Stimulated activated CD4-positive, alpha-beta T cell treated with anti-CD3 and anti-CD28 coated beads, Interleukin-4, amount 100 ng/mL, for 24 hours (primary cell): ENCODE measurements at regions not wholly inside any gene's neighbourhood (a gene's known extent, or its start where the extent isn't known, plus 50 kb on each side); places are given as distances from the start of the nearest gene placed in this dataset.
A peak's percentile ranks its signal among the peaks of the same experiment; 100 is the strongest.
"Not testable (repeated sequence)": the region's sequence is repeated elsewhere in the genome, so short reads cannot be mapped to it uniquely, and the experiment has no call there.

Source experiments
- DNase-seq: peaks from one replicate; pipeline ENCODE4 v3.0.0-alpha.2; 2020

GRCh38 chr1:230555814-230556213, 86.5 kb upstream of the COG2 start:
- no peak for DNase-seq

- no peak for DNase-seq
Measured at GRCh38 chr1:230552880-230553279, 89.4 kb upstream of the COG2 start.

GRCh38 chr1:230550945-230551344, 91.3 kb upstream of the COG2 start:
- DNase-seq: not testable (repeated sequence)

DNA sequence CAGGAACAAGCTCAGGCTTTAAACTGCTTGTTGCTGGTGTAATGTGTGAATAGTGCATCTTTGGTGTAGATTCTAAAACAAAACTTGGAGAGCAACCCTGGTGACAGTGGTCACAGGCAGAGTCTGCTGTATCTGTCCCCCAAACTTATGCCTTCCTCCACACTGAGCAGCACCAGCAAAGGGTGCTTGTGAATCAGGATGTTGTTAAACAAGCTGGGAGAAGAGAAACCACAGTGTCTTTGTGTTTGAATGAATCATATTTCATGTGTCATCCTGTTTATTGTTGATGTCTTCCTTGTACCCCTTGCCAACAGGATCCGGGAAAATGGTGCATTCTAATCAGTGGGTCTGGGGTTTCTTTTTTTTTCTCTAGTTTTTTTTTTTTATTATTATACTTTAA, 91.9 kb upstream of the COG2 start:
- no peak for DNase-seq

GRCh38 chr1:230549625-230550024, 92.7 kb upstream of the COG2 start:
- DNase-seq: no peak

DNA sequence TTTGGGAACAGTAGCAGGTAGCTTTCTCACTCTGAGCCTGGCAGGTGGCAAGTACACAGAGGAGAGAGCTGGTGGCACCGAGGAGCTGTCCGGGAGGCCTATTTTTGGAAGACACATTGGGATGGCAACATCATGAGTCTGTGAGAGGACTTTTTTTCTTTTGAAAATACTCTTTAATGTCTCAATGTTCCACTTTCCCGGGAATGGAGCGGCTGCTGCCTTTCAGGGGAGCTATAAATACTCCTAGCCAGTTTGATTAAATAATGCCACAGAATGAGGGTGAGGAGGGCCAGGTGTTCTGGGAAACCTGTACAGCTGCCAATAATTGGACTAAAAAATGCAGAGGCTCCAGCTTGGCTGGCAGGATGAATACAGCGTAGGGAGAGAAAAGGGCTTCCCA, 93.3 kb upstream of the COG2 start:
- DNase-seq: no peak

- no peak for DNase-seq
Measured at GRCh38 chr1:230548357-230548756, 93.9 kb upstream of the COG2 start.

GRCh38 chr1:230545181-230545580, 97.1 kb upstream of the COG2 start:
- DNase-seq: no peak

GRCh38 chr1:230544758-230545157, 97.5 kb upstream of the COG2 start:
- DNase-seq: no peak

DNA sequence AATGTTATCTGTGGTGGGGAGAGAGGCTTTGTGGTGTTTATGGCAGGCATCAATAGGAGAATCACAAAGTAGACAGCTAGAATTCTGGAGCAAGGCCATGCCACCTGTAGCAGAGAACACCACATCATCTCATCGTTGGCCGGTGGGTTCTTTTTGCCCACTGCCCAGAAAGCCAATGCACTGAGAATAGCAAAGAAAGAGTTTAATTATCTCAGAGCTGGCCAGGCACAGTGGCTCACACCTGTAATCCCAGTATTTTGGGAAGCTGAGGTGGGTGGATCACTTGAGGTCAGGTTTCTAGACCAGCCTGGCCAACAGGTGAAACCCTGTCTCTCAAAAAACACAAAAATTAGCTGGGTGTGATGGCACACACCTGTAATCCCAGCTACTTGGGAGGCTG, 99.2 kb upstream of the COG2 start:
- no peak for DNase-seq

DNA sequence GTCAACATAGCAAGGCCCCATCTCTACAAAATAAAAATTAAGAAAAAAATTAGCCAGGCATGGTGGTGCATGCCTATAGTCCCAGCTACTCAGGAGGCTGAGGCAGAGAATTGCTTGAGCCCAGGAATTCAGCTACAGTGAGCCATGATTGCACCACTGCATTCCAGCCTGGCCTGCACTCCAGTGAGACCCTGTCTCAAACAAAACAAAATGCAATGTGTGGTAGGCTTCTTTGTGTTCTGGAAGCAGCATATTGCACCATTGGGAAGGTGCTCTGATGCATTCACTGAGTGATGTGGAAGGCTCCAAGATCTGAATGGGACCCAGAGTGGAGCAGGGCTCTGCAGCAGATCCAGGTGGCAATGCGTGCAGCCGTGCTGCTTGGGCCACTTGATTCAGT, 99.6 kb upstream of the COG2 start:
- DNase-seq: no peak

DNA sequence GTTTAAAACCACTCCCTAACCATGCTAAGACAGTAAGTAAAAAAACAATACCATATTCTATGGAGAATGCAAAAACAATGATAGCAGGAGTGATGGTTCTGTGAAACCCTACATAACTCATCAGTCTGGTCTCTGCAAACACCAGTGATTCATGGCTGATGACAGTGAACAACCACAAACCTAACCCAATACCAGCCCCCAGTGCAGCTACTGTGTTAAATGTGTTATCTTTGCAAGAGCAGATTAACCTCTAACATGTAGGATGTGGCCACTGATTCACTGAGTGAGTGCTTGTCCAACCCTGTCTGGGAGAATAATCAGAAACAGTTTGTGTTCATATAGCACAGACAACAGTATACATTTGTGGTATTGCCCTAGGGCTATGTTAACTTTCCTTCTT, 100.2 kb upstream of the COG2 start:
- DNase-seq: peak; percentile 9

DNA sequence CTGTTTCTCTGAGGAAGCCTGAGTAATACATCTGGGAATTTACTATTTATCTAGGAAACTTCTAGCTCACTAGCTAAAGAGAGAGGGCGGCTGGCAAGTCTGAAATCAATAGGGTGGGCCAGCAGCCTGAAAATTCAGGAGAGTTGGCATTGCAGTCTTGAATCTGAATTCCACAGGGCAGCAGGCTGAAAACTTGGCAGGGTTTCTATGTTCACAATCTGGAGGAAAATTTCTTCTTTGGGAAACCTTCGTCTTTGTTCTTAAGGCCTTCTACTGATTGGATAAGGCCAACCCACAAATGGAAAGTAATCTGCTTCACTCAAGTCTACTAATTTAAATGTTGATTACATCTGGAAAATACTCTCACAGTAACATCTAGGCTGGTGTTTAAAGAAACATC, 101.0 kb upstream of the COG2 start:
- no peak for DNase-seq

GRCh38 chr1:230540421-230541155, 101.7 kb upstream of the COG2 start:
- no peak for DNase-seq

DNA sequence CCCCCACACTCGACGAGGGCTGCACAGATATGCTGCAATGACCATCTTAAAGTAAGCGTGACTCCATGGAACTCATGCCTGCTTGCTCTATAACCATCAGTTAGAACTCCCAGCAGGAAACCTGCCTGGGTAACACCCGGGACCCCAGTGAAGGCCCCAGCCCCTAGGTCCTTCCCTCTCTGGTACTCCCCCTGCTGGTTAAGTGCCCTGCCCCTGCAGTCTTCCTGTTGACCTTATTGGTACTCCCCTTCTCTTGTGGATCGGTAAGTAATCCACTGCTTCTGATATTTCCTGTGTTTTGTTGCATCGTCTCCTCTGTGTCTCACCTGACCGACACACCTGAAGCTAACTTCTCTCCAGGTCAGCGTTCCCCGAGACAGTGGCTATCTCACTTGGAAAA, 104.8 kb upstream of the COG2 start:
- no peak for DNase-seq

- no peak for DNase-seq
Measured at GRCh38 chr1:230536641-230537155, 105.6 kb upstream of the COG2 start.

DNA sequence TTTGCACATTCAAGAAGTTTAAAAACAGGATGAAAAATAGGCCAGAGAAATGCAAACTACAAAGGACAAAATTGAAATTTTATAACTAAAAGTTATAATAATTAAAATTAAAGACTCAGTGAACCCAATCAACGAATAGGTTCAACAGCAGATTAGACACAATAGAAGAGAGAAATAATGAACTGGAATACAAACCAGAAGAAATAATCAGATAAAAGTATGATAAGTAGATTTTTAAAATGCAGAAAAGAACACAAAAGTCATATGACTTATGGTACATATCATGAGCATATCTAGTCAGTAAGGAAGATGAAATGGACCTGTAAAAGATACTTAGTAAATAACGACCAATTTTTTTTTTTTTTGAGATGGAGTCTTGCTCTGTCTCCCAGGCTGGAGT, 108.1 kb upstream of the COG2 start:
- no peak for DNase-seq

- no peak for DNase-seq
Measured at GRCh38 chr1:230531103-230531502, 105.0 kb upstream of the PGBD5 start.

GRCh38 chr1:230519246-230519645, 93.1 kb upstream of the PGBD5 start:
- no peak for DNase-seq

- DNase-seq: no peak
Measured at GRCh38 chr1:230518511-230518910, 92.4 kb upstream of the PGBD5 start.

GRCh38 chr1:230517786-230518185, 91.7 kb upstream of the PGBD5 start:
- no peak for DNase-seq

GRCh38 chr1:230517326-230517725, 91.2 kb upstream of the PGBD5 start:
- no peak for DNase-seq

GRCh38 chr1:230516889-230517288, 90.8 kb upstream of the PGBD5 start:
- no peak for DNase-seq

GRCh38 chr1:230515451-230516145, 89.5 kb upstream of the PGBD5 start:
- no peak for DNase-seq

DNA sequence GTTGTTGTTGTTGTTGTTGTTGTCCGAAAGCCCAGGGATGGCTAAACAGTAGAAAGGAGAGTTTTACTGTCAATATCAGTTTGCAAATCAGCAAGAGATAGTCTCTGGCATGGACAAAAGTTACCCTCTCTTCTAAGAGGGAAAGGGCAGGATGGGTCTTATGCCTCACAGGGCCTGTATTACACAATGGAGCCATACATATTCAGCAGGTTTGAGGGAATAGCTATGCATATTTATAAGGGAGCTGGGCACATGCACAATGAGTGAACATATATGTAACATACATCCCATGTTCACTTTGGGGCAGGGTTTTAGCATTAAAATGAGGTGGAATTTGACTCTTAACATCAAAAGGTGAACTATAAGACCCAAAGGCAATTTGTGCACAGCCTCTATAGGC, 84.4 kb upstream of the PGBD5 start:
- DNase-seq: no peak
